BE2C (cell line): ENCODE measurements at regions not wholly inside any gene's neighbourhood (a gene's known extent, or its start where the extent isn't known, plus 50 kb on each side); places are given as distances from the start of the nearest gene placed in this dataset.
"Not testable (repeated sequence)": the region's sequence is repeated elsewhere in the genome, so short reads cannot be mapped to it uniquely, and the experiment has no call there.

Experiments
- DNase-seq: peaks from one replicate; pipeline ENCODE4 v3.0.0-alpha.2; 2020
- H3K27me3 ChIP-seq: fragments of 250-450 bp; sonication (Bioruptor Pico); 2 replicates; pipeline ENCODE4 v1.5.1; 2020; ENCODE audit warnings: mild to moderate bottlenecking
- H3K36me3 ChIP-seq: fragments of 250-450 bp; sonication (Bioruptor Pico); 2 replicates; pipeline ENCODE4 v1.5.1; 2020; ENCODE audit warnings: mild to moderate bottlenecking
- H3K4me1 ChIP-seq: fragments of 250-450 bp; sonication (Bioruptor Pico); 2 replicates; pipeline ENCODE4 v1.5.1; 2020
- H3K4me3 ChIP-seq: 2 replicates; pipeline ENCODE4 v1.5.1; 2011; ENCODE audit warnings: low read depth, low read length
- H3K9me3 ChIP-seq: fragments of 250-450 bp; sonication (Bioruptor Pico); 2 replicates; pipeline ENCODE4 v1.5.1; 2020
- TF ChIP-seq, protein P1 (sequence below): IDR thresholded peaks from 2 replicates; pipeline ENCODE4 v1.5.1; 2012; ENCODE audit warnings: mild to moderate bottlenecking, low read depth, low read length

DNA sequence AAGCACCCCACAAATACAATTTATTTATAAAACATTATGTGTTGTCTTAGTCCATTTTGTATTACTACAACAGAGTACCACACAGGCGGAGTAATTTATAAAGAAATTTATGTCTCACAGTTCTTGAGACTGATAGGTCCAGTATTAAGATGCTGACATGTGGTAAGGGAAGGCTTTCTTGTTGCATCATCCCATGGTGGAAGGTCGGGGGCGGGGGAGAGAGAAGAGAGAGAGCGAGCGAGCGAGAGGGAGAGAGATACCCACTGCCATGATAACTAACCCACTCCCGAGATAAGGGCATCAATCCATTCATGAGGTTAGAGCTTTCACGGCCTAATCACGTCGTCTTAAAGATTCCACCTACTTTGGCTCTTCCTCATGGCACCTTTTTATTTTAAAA lies 117.8 kb downstream of the KCNJ12 start:
- TF ChIP-seq, protein P1, sequence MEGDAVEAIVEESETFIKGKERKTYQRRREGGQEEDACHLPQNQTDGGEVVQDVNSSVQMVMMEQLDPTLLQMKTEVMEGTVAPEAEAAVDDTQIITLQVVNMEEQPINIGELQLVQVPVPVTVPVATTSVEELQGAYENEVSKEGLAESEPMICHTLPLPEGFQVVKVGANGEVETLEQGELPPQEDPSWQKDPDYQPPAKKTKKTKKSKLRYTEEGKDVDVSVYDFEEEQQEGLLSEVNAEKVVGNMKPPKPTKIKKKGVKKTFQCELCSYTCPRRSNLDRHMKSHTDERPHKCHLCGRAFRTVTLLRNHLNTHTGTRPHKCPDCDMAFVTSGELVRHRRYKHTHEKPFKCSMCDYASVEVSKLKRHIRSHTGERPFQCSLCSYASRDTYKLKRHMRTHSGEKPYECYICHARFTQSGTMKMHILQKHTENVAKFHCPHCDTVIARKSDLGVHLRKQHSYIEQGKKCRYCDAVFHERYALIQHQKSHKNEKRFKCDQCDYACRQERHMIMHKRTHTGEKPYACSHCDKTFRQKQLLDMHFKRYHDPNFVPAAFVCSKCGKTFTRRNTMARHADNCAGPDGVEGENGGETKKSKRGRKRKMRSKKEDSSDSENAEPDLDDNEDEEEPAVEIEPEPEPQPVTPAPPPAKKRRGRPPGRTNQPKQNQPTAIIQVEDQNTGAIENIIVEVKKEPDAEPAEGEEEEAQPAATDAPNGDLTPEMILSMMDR: no peak
- Histone ChIP-seq H3K4me1 (no peaks in the 10 kb centered on the region), H3K4me3 (no peak overlapping the region)

DNA sequence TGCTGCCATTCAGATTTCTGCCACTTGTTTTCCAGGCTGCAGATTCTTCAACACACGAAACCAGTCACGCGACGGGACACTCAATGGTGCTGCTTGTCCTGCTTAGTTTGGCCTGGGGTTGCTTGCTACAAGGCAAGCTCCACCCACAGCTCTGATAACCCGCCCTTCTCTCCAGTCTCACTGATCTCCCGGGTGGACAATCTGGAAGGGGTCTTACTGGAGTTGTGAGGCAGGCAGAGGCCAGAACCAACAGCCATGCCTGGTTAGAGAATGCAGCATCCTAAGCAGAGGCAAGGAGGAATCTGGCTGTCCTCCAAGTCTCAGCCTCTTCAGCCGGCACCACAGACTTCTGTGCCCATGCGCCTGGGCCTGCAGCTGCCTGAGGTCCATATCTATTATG lies 119.1 kb downstream of the KCNJ12 start:
- DNase-seq: peak; percentile 21
- Histone ChIP-seq H3K4me1 (no peaks in the 10 kb centered on the region), H3K4me3 (no peak overlapping the region), H3K36me3 (no peaks in the 10 kb centered on the region), H3K27me3 (no peaks in the 10 kb centered on the region), H3K9me3 (no peaks in the 10 kb centered on the region)
- TF ChIP-seq, protein P1: no peak

More for the DNA sequence above, 117.8 kb downstream of the KCNJ12 start:
- no peaks in the 10 kb centered on the region for H3K36me3 ChIP-seq
- DNase-seq: no peak
- H3K27me3 ChIP-seq: no peaks in the 10 kb centered on the region
- no peaks in the 10 kb centered on the region for H3K9me3 ChIP-seq

DNA sequence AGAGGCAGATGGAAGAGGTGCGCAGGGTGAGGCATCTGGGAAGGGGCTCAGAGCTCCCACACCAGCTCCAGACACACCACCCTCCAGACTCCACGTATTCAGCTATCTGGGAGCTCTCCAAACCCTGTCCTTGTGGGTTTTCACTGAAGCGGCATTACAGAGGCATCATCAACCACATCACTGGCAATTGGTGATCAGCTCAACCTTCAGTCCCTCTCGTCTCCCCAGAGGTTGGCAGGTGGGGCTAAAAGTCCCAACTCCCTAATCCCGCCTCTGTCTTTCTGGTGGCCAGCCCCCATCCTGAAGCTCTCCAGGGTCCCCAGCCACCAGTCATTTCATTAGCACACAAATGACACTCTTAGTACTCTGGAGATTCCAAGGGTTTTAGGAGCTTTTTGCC lies 123.9 kb downstream of the KCNJ12 start:
- H3K27me3 ChIP-seq: no peaks in the 10 kb centered on the region
- no peaks in the 10 kb centered on the region for H3K4me1 ChIP-seq
- H3K36me3 ChIP-seq: no peaks in the 10 kb centered on the region
- H3K9me3 ChIP-seq: no peaks in the 10 kb centered on the region
- H3K4me3 ChIP-seq: no peak overlapping the region
- no peak for DNase-seq
- TF ChIP-seq, protein P1: no peak

DNA sequence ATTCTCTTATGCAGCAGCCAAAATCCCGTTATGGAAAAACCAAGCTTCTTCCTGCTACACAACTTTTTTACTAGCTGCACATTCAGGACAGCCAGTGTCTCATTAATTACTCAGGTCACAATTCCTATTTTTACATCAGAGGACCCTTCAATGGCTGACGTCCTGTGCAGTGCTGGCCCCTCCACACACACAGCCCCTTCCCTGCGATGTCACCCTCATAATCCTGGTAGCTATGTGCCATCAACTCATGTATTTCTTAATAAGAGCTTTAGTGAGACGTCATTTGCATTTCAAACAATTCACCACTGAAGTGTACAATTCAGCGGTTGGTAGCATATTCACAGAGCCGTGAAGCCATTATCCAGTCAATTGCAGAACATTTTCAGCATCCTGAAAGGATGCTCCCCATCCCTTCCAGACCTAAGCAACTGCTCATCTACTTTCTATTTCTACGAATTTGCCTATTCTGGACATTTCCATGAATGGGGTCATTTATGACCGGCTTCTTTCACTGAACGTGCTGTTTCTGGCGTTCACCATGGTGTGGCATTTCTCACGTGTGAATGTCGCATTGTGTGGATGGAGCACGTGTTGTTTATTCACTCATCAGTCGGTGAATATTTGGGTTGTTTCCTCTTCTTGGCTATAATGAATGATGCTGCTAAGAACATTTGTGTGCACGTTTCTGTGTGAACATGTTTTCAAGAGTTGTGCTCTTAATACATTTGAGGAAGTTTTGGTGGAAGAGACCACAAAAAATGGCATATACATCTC lies 126.0 kb downstream of the KCNJ12 start:
- H3K4me3 ChIP-seq, H3K27me3 ChIP-seq, H3K9me3 ChIP-seq, H3K36me3 ChIP-seq, DNase-seq, H3K4me1 ChIP-seq: not testable (repeated sequence)

DNA sequence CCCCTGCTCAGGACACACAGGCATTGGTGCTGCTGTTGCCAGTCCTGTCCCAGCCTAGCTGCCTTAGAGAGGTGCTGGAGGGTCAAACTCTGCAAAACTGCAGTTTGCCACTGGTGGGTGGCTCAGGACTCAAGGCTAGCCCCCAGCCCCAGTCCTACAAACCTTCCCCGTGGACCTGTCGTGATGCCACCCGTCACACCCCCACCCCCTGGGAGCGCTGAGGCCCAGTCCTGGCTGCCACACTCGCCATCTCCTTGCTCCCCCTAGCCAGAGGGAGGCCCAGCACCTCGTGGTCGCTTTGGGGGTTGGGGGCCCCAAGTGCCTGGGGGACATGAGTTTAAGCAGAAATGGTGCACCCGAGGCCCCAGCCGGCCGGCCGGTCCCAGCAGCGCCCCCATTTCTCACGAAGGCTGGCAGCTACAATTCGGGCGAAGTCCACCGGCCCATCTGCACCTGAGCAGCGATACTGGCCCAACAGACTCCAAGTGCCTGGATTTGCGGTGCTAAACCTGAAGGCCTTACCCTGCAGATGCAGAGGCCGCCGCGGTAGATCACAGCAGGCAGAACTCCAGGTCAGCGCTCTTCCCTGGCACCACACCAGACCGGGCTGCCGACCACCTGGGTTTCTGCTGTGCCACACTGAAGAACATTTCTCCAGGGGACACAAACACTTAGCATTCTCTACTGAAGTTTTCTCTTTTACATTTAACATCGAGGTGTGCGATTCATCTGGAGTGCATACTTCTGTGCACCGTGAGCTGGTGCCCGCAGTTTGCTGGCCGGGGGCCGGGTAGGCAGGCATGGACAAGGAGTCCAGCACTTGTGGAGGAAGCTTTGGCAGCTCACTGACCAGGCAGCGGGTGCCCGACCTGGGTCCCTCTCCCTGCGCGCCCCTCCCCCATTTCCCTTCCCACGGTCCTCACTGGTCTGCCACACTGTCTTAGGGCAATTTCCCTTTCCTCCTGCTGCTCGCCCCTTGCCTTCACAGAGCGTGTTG lies 130.0 kb downstream of the KCNJ12 start:
- Histone ChIP-seq H3K36me3 (no peaks in the 10 kb centered on the region), H3K27me3 (peaks cover 7% of the 10 kb centered on the region), H3K4me3 (no peak overlapping the region), H3K4me1 (no peaks in the 10 kb centered on the region), H3K9me3 (no peaks in the 10 kb centered on the region)
- TF ChIP-seq, protein P1: no peak
- DNase-seq: no peak

DNA sequence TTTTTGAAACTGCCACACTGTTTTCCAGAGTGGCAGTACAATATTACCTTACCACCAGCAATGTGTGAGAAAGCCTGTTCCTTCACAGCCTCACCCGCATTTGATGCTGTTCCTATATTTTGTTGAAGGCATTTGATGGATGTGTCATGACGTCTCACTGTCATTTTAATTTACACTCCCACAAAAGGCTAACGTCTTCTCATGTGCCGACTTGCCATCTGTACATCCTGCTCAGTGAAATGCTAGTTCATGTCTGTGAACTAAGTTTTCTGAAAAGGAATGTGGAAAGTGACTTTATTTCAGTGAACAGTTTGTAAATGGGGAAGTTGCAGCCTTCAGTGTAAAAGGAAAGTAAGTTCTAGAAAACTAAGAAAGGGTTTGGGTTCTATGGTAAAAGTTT lies 131.6 kb downstream of the KCNJ12 start:
- not testable (repeated sequence) for H3K4me3 ChIP-seq, H3K4me1 ChIP-seq, H3K36me3 ChIP-seq, H3K9me3 ChIP-seq, DNase-seq, H3K27me3 ChIP-seq

DNA sequence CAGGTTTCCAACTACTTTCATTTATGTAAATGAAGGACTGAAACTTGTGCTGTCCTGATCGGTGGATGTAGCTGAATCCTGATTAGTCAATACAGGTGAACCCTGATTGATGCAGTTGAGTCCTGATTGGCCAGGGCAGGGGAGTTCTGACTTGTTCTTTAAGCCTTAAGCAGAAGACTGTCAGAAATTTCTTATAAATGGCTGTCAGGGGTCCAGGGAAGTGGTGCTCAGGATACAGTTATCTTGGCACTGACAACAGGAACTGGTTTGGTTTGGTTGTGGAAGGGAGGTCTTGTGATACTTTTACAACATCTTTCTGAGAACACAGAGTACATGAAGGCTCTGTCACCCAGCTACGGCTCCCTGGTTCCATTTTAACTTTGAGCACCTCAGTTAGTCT lies 132.1 kb downstream of the KCNJ12 start:
- Histone ChIP-seq H3K4me1 (no peaks in the 10 kb centered on the region), H3K27me3 (peaks cover 10% of the 10 kb centered on the region), H3K9me3 (no peaks in the 10 kb centered on the region), H3K4me3 (no peak overlapping the region), H3K36me3 (no peaks in the 10 kb centered on the region)
- DNase-seq: no peak
- TF ChIP-seq, protein P1: no peak

DNA sequence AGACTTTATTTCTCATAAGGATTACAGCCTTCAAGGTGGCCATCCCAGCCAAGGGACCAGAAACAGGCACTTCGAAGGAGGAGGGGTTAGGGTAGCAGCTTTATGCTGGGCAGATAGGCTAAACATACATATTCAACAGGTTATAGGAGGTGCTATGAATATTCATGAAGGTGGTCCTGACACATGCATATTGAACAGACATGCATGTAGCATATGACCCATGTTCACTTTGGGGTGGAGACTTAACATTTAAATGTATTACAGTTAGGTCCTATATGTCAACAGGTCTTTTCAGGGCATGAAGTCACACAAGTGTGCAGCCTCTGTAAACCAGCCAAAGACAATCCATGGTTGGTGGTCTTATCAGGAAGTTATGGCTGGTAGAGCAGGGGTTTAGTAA lies 133.2 kb downstream of the KCNJ12 start:
- not testable (repeated sequence) for H3K9me3 ChIP-seq, H3K4me1 ChIP-seq, H3K36me3 ChIP-seq, DNase-seq, H3K4me3 ChIP-seq, H3K27me3 ChIP-seq
